PC-3 (cell line): ENCODE measurements at regions not wholly inside any gene's neighbourhood (a gene's known extent, or its start where the extent isn't known, plus 50 kb on each side); places are given as distances from the start of the nearest gene placed in this dataset.

ENCODE experiments used
- ATAC-seq: fragments of 200-7000 bp; cut with Tn5 transposase; 2 replicates; pipeline ENCODE4 v1.9.1; 2020; ENCODE audit warnings: mild to moderate bottlenecking, moderate library complexity
- BruUV-seq: library from RNA; stranded (reverse); fragments of 400-500 nt; replicated peaks from 2 replicates; lab custom pipeline; 2021; lab: Mats Ljungman, UMichigan
- CTCF ChIA-PET: fragments of 300-600 bp; sonication (Branson Sonifier 250); formaldehyde crosslinking; loops from one replicate; lab custom pipeline; 2022; ENCODE audit warnings: antibody characterized with exemption; lab: Charles Lee
- POLR2A ChIA-PET: fragments of 300-600 bp; sonication (Branson Sonifier 250); formaldehyde crosslinking; loops from one replicate; lab custom pipeline; 2022; ENCODE audit warnings: antibody characterized with exemption; ENCODE audit not compliant: unreplicated experiment; lab: Charles Lee
- DNase-seq: peaks from one replicate; pipeline ENCODE4 v3.0.0-alpha.2; 2015
- H2AFZ ChIP-seq: fragments of 300-600 bp; sonication (generic); 2 replicates; pipeline ENCODE4 v1.6.0; 2016; ENCODE audit warnings: antibody characterized with exemption, low read length
- H3F3A ChIP-seq: fragments of 300-600 bp; sonication (generic); one replicate; pipeline ENCODE4 v1.6.0; 2017; ENCODE audit warnings: antibody characterized with exemption, low read length, control low read depth, mild to moderate bottlenecking; ENCODE audit not compliant: unreplicated experiment
- H3K27ac ChIP-seq: fragments of 300-600 bp; sonication (generic); 2 replicates; pipeline ENCODE4 v1.5.1; 2016; ENCODE audit warnings: mild to moderate bottlenecking, low read length
- H3K27me3 ChIP-seq: fragments of 300-600 bp; sonication (generic); 2 replicates; pipeline ENCODE4 v1.6.1; 2016; ENCODE audit warnings: low read length, mixed read lengths
- H3K36me3 ChIP-seq: fragments of 300-600 bp; sonication (generic); 2 replicates; pipeline ENCODE4 v1.6.1; 2016; ENCODE audit warnings: low read depth, mixed run types, low read length, mixed read lengths
- H3K4me1 ChIP-seq: fragments of 300-600 bp; sonication (generic); 2 replicates; pipeline ENCODE4 v1.5.1; 2016; ENCODE audit warnings: low read length; ENCODE audit not compliant: insufficient read depth
- H3K4me2 ChIP-seq: fragments of 300-600 bp; sonication (generic); 2 replicates; pipeline ENCODE4 v1.6.0; 2016; ENCODE audit warnings: low read length
- H3K4me3 ChIP-seq: fragments of 300-600 bp; sonication (generic); 2 replicates; pipeline ENCODE4 v1.5.1; 2016; ENCODE audit warnings: mild to moderate bottlenecking, low read length, mixed read lengths
- H3K79me2 ChIP-seq: fragments of 300-600 bp; sonication (generic); 2 replicates; pipeline ENCODE4 v1.6.1; 2017; ENCODE audit warnings: low read length, mixed read lengths
- H3K9ac ChIP-seq: fragments of 300-600 bp; sonication (generic); 2 replicates; pipeline ENCODE4 v1.6.0; 2016; ENCODE audit warnings: mild to moderate bottlenecking, low read length
- H3K9me2 ChIP-seq: fragments of 300-600 bp; sonication (generic); replicated peaks from 2 replicates; pipeline ENCODE4 v1.6.1; 2016; ENCODE audit warnings: mixed run types, low read length, mixed read lengths
- H3K9me3 ChIP-seq: fragments of 300-600 bp; sonication (generic); 2 replicates; pipeline ENCODE4 v1.6.1; 2016; ENCODE audit warnings: low read length, mixed read lengths
- H4K20me1 ChIP-seq: fragments of 300-600 bp; sonication (generic); 2 replicates; pipeline ENCODE4 v1.6.1; 2016; ENCODE audit warnings: low read length, mixed read lengths
- CTCF ChIP-seq: fragments of 300-600 bp; sonication (generic); conservative IDR thresholded peaks from 2 replicates; pipeline ENCODE4 v1.5.1; 2017; ENCODE audit warnings: antibody characterized with exemption, low read depth, mild to moderate bottlenecking, low read length
- EZH2 ChIP-seq: fragments of 300-600 bp; sonication (generic); IDR thresholded peaks from one replicate; pipeline ENCODE4 v1.6.1; 2017; ENCODE audit warnings: antibody characterized with exemption, mild to moderate bottlenecking, low read length; ENCODE audit not compliant: unreplicated experiment
- EZH2phosphoT487 ChIP-seq: fragments of 300-600 bp; sonication (generic); IDR thresholded peaks from 2 replicates; pipeline ENCODE4 v1.6.1; 2018; ENCODE audit warnings: mild to moderate bottlenecking, antibody characterized with exemption, low read length, borderline replicate concordance
- intact Hi-C: fragments of 100-400 bp; cut with micrococcal nuclease; formaldehyde crosslinking; loops from 2 replicates; pipeline ENCODE4 v1.9.0; 2023

- CTCF ChIA-PET: no interaction called here
- no peak for DNase-seq
- TF ChIP-seq EZH2phosphoT487 (no peak), EZH2 (no peak), CTCF (no peak)
Observed at GRCh38 chr12:54744590-54744989, 96.4 kb upstream of the DCD start.

GRCh38 chr12:54740882-54741281, 92.7 kb upstream of the DCD start:
- no peaks in the 10 kb centered on the region for H3F3A ChIP-seq
- no peaks in the 10 kb centered on the region for H3K27me3 ChIP-seq
- no peaks in the 10 kb centered on the region for H3K36me3 ChIP-seq
- H3K4me1 ChIP-seq: no peaks in the 10 kb centered on the region
- POLR2A ChIA-PET: no interaction called here
- DNase-seq (no peak), ATAC-seq (no peak)
- no peak overlapping the region for H3K9ac ChIP-seq
- no peak overlapping the region for H2AFZ ChIP-seq
- no peaks in the 10 kb centered on the region for H3K9me2 ChIP-seq
- CTCF ChIA-PET: no interaction called here
- H3K9me3 ChIP-seq: no peaks in the 10 kb centered on the region
- intact Hi-C loops: no loop called here
- no peaks in the 10 kb centered on the region for H3K79me2 ChIP-seq
- TF ChIP-seq CTCF (no peak), EZH2phosphoT487 (no peak), EZH2 (no peak)
- no peak overlapping the region for H3K27ac ChIP-seq
- no TSS peak for BruUV-seq
- H3K4me3 ChIP-seq: no peak overlapping the region
- H4K20me1 ChIP-seq: no peaks in the 10 kb centered on the region
- H3K4me2 ChIP-seq: no peak overlapping the region

More at GRCh38 chr12:54744590-54744989, 96.4 kb upstream of the DCD start:
- Histone ChIP-seq H3K4me2 (no peak overlapping the region), H3F3A (no peaks in the 10 kb centered on the region), H3K36me3 (no peaks in the 10 kb centered on the region), H3K27ac (no peak overlapping the region), H2AFZ (no peak overlapping the region), H3K9me2 (no peaks in the 10 kb centered on the region), H4K20me1 (no peaks in the 10 kb centered on the region), H3K9me3 (no peaks in the 10 kb centered on the region), H3K4me1 (no peaks in the 10 kb centered on the region), H3K79me2 (no peaks in the 10 kb centered on the region), H3K9ac (no peak overlapping the region), H3K27me3 (0 out of 2 replicates have a peak, but pooled peaks cover 3% of the 10 kb centered on the region), H3K4me3 (no peak overlapping the region)
- POLR2A ChIA-PET: no interaction called here
- no TSS peak for BruUV-seq
- ATAC-seq: no peak
- intact Hi-C loops: no loop called here

GRCh38 chr12:54736549-54736948, 88.4 kb upstream of the DCD start:
- ChIA-PET POLR2A (no interaction called here), CTCF (no interaction called here)
- Histone ChIP-seq H3K27me3 (peaks cover 16% of the 10 kb centered on the region; the same call in 1 of the 2 replicates), H3K9me2 (no peaks in the 10 kb centered on the region), H4K20me1 (no peaks in the 10 kb centered on the region), H3K9me3 (no peaks in the 10 kb centered on the region), H3K4me1 (no peaks in the 10 kb centered on the region), H3K27ac (no peak overlapping the region), H3K36me3 (no peaks in the 10 kb centered on the region), H3F3A (no peaks in the 10 kb centered on the region), H3K79me2 (no peaks in the 10 kb centered on the region), H3K9ac (no peak overlapping the region), H3K4me3 (no peak overlapping the region), H3K4me2 (no peak overlapping the region), H2AFZ (no peak overlapping the region)
- BruUV-seq: no TSS peak
- DNase-seq (no peak), ATAC-seq (no peak)
- intact Hi-C loops: no loop called here
- TF ChIP-seq CTCF: no peak
- TF ChIP-seq EZH2: no peak
- TF ChIP-seq EZH2phosphoT487: no peak
